GM12865 (cell line): ENCODE measurements at regions not wholly inside any gene's neighbourhood (a gene's known extent, or its start where the extent isn't known, plus 50 kb on each side); places are given as distances from the start of the nearest gene placed in this dataset.

Source experiments
- DNase-seq: peaks from one replicate; pipeline ENCODE4 v3.0.0; 2010; ENCODE audit warnings: low read depth
- H3K4me3 ChIP-seq: 2 replicates; pipeline ENCODE4 v1.5.1; 2011; ENCODE audit warnings: mild to moderate bottlenecking, low read depth, low read length, control low read depth
- TF ChIP-seq, protein P1 (sequence below): IDR thresholded peaks from 2 replicates; pipeline ENCODE4 v1.5.1; 2011; ENCODE audit warnings: low read length, control low read depth, low read depth, inconsistent platforms; ENCODE audit not compliant: insufficient read depth; ENCODE audit errors: missing control alignments

DNA sequence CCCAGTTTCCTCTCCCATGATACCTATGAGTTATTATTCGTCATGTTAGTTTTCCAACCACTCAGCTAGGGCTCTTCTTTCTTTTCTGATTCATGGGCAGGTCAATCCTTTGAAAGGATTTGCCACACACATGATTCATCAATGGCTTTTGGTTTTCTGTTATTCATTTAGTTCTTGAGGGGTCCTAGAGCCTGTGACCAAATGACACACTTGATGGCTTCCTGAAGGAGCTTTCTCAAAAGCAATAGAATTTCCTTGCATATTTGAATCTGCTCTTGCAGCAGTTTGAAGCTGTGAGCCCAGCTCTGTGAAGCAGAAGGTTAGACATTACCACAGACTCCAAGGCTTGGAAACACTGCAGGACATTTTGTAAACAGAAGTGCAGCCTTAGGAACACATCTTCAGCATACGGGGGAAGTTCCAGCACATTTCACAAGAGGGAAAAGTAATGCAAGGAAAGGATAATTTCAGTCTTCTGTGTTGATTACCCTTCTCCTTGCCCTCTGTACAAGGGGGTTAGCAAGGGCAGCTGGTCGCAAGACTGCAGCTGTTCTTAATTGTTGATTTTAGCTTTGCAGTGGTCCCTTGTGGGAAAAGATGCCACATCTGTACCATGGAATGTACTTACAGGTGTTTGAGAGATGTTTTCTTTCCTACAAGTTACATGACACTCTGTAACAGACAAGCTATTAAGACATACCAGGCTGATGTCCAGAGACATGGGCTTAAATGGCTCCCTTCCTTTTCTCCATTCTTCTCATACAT is 338.6 kb downstream of the KCNRG start:
- no peak for DNase-seq
- TF ChIP-seq, protein P1, sequence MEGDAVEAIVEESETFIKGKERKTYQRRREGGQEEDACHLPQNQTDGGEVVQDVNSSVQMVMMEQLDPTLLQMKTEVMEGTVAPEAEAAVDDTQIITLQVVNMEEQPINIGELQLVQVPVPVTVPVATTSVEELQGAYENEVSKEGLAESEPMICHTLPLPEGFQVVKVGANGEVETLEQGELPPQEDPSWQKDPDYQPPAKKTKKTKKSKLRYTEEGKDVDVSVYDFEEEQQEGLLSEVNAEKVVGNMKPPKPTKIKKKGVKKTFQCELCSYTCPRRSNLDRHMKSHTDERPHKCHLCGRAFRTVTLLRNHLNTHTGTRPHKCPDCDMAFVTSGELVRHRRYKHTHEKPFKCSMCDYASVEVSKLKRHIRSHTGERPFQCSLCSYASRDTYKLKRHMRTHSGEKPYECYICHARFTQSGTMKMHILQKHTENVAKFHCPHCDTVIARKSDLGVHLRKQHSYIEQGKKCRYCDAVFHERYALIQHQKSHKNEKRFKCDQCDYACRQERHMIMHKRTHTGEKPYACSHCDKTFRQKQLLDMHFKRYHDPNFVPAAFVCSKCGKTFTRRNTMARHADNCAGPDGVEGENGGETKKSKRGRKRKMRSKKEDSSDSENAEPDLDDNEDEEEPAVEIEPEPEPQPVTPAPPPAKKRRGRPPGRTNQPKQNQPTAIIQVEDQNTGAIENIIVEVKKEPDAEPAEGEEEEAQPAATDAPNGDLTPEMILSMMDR = no peak
- H3K4me3 ChIP-seq = no peak overlapping the region

DNA sequence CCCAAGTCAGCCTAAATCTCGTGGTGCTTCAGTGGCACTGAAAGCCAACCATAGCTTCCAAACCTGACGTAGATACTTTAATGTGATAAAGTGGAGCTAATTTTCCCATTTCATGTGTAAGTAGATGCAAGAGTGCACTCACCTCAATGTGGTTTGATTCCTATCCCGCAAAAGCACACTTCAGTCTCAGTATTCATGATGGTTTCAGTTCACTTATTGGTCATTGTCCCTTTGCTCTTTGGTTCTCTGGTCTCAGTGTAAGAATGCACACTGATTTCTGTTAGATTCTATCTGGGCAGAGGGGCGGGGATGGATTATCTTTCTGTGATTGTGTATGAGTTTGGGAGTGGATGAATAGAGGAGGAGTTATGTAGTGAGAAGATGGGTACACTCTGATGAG is 340.6 kb downstream of the KCNRG start:
- TF ChIP-seq, protein P1 = no peak
- DNase-seq = peak; percentile 37
- no peak overlapping the region for H3K4me3 ChIP-seq

DNA sequence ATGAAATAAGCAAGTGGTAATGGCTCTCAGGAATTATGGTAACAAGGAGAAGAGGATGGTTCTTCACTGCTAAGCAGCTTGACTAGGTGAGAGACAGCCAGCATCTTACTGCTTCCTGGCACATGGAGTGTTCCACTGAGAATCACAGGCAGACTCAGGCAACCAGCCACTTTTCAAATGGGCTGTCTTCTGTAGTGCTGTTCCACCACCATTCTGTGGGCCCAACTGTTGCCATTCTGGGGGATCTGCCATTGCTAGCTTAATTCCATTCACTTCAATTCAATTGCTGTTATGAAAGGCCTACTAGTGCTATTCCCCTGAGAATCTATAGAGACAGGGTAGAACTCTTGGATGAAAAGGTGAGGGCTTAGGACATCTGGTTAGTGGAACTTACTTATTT is 341.9 kb downstream of the KCNRG start:
- no peak overlapping the region for H3K4me3 ChIP-seq
- TF ChIP-seq, protein P1 = no peak
- DNase-seq = no peak

DNA sequence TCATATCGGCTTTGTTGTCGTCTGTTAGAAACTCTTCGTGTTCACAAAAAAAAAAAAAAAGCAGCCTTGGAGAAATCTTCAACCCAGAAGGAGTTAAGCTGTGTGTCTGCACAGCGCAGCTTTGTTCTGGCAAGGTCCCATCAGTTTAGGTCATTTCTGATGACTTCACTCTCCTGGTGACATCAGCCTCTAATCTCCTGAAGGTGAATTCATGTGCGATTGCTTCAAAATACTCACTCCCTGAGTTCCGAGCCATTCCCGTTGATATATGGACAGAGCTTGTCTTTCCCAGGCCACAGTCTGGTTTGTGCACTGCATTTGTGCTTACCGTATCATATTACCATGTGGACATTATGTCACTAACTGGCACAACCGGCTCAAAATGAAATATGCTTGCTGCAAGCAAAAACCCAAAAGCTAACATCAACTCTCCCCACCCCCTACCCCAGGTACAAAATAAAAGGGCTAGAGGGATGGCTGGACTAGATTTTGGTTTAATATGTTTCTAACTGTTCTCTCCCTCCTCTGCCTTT is 342.4 kb downstream of the KCNRG start:
- DNase-seq = no peak
- TF ChIP-seq, protein P1 = no peak
- H3K4me3 ChIP-seq = no peak overlapping the region

DNA sequence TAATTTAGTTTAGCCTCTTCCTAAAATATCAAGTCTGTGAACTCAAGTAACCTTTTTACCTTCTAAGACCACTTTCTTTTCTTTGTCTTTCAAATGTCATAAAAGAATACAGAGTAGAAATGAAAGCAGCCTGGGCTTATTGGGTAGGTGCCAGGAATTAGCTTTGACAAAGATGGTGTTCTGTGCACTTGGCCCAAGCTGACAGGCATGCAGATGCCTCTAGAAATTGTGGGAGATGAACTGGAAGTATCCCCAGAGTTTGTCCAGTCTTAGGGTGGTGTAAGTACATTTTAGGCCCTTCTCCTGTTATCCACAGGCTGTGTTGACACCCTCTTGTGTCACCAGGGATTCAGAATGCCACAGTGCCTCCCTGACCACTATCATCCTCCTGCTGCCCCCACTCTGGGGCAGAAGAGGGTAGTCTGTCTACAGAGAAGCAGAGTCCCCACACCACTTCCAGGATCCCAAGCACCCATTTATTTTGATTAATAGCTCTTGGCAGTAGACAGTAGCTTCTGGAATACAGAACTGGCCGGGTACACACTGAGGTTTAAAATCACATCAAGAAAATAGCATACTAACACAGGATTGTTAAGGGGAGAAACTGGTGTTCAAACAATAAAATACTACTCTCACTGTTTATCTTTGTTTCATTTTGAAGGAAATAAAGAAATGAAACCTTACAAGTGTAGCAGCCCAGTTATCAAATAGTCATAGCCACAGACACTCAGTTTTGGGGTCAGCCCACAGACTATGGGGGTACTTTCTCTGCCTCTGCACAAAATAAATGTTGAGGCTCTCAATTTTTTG is 343.2 kb downstream of the KCNRG start:
- TF ChIP-seq, protein P1 = no peak
- no peak overlapping the region for H3K4me3 ChIP-seq

DNA sequence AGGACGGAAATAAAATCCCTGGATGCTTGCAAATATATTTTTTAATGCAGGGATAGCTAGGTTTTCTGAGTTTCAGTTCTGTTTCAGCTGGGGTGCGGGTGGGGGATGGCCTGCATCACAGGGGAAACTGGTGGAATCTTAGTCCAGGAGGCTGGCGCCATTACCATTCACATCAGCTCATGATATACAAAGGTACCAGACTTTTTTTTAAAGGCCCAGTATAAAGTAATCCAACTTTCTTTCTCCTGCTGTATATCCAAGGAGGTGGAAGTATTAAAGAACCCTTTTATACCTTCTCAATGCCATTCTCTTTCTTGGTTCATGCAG is 343.8 kb downstream of the KCNRG start:
- TF ChIP-seq, protein P1 = no peak
- no peak overlapping the region for H3K4me3 ChIP-seq
- DNase-seq = no peak

More for the DNA sequence above, 343.2 kb downstream of the KCNRG start:
- no peak for DNase-seq
